ENCODE measurements at regions not wholly inside any gene's neighbourhood (a gene's known extent, or its start where the extent isn't known, plus 50 kb on each side); places are given as distances from the start of the nearest gene placed in this dataset.

DNA sequence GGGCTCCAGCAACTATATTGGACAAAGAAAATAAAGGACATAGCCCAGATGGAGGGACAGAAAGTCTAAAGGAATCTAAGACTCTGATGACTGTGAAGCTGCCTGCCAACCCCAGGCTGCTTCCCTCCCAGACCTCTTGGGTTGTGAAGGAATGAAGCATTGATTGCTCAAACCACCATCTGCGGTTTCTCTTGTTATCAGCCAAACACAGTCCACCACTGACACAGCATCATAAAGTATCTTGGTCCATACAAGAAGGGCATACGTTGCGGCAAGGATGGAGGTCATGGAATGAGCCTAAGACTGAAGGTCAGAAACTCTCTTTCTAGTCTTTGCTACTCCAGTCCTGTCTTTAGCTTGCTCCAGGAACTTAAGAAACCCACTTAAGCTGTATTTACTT, 58.5 kb upstream of the PLXNC1 start:
- H3K4me1 ChIP-seq (ENCODE audit: insufficient read depth, low read length) = no peaks in the 10 kb centered on the region
- H4K5ac ChIP-seq (ENCODE audit: insufficient read length, low read depth, low read length) = no peak overlapping the region
- no peak overlapping the region for H3K27ac Mint-ChIP-seq
- no peak overlapping the region for H2AFZ ChIP-seq (ENCODE audit: low read length)
- H3K4me2 ChIP-seq (ENCODE audit: insufficient read depth, insufficient read length, low read length) = no peak overlapping the region
- H3K4me3 Mint-ChIP-seq = no peak overlapping the region
- H3K36me3 Mint-ChIP-seq (ENCODE audit: insufficient read depth in 1 of 3, low read depth in 3 of 3) = no peaks in the 10 kb centered on the region
- peaks cover 0 to 1% of the 10 kb centered on the region in 2 experiments; a peak in 2 of 5 replicates for H3K9me3 Mint-ChIP-seq
- TF ChIP-seq CTCF (conservative IDR thresholded peaks at IDR 0.05) = no peak
- no peak overlapping the region for H3K4ac ChIP-seq (ENCODE audit: low read depth, low read length)
- no peak overlapping the region for H3K18ac ChIP-seq (ENCODE audit: insufficient read length, low read depth, low read length)
- no peaks in the 10 kb centered on the region for H3K27me3 ChIP-seq (ENCODE audit: insufficient read depth, low read length)
- no peaks in the 10 kb centered on the region for H3K23me2 ChIP-seq (ENCODE audit: insufficient read length, low read depth, low read length, poor library complexity, severe bottlenecking)
- H4K20me1 ChIP-seq (ENCODE audit: control insufficient read depth, insufficient read depth, insufficient read length) = no peaks in the 10 kb centered on the region
- H2AK5ac ChIP-seq (ENCODE audit: insufficient read length, low read length) = no peak overlapping the region
- H3K4me1 Mint-ChIP-seq = no peaks in the 10 kb centered on the region
- no peak overlapping the region for H3T11ph ChIP-seq (ENCODE audit: low read length)
- H3K79me2 ChIP-seq (ENCODE audit: insufficient read depth, low read length) = no peaks in the 10 kb centered on the region
- no peak overlapping the region for H2BK20ac ChIP-seq (ENCODE audit: low read depth, low read length, poor library complexity, severe bottlenecking)
- H3K9me3 ChIP-seq (ENCODE audit: control insufficient read depth, low read depth, low read length) = no peaks in the 10 kb centered on the region
- H3K27me3 Mint-ChIP-seq (ENCODE audit: low read depth) = peaks cover 2% of the 10 kb centered on the region
- H3K9ac ChIP-seq (ENCODE audit: extremely low read depth, insufficient read length, low read length) = no peak overlapping the region
- no peak overlapping the region for H3K23ac ChIP-seq (ENCODE audit: insufficient read length, low read depth, low read length)
- H3K14ac ChIP-seq (ENCODE audit: insufficient read depth, low read length) = no peak overlapping the region
- H3K56ac ChIP-seq (ENCODE audit: insufficient read length, low read depth, low read length) = no peak overlapping the region
- no peak overlapping the region for H2BK15ac ChIP-seq (ENCODE audit: low read depth, low read length)
- no peak for DNase-seq
- no peak overlapping the region for H3K27ac ChIP-seq (ENCODE audit: insufficient read length, low read depth, low read length)
- no peaks in the 10 kb centered on the region for H3K79me1 ChIP-seq (ENCODE audit: insufficient read depth, low read depth, low read length, poor library complexity, severe bottlenecking)
- no CpG with 5 or more reads among the region's 3 CpGs for WGBS (ENCODE audit: extremely low coverage, insufficient read length, low lambda C conversion rate)
- no peak overlapping the region for H2BK12ac ChIP-seq (ENCODE audit: insufficient read length, low read depth, low read length)
- no peak overlapping the region for H2BK120ac ChIP-seq (ENCODE audit: low read depth, low read length, poor library complexity, severe bottlenecking)
- no peak overlapping the region for H2BK5ac ChIP-seq (ENCODE audit: insufficient read length, low read length)
- no peak overlapping the region for H4K8ac ChIP-seq (replicated peaks; ENCODE audit: insufficient read length, low read depth, low read length)
- no peak overlapping the region for H4K91ac ChIP-seq (ENCODE audit: insufficient read length, low read depth, low read length)

Measured in H9 (cell line).